Naive B cell (primary cell): ENCODE measurements at regions not wholly inside any gene's neighbourhood (a gene's known extent, or its start where the extent isn't known, plus 50 kb on each side); places are given as distances from the start of the nearest gene placed in this dataset.
A peak's percentile ranks its signal among the peaks of the same experiment; 100 is the strongest.

ENCODE experiments used
- ATAC-seq, 2 donors: fragments of 150-1000 bp; cut with Tn5 transposase; 2 replicates each; pipeline ENCODE4 v1.10.0; 2021; ENCODE audit warnings: low read depth in 2 of 2, mild to moderate bottlenecking in 2 of 2, moderate library complexity in 2 of 2
- DNase-seq: peaks from one replicate; pipeline ENCODE4 v3.0.0; 2022
- H3K27ac Mint-ChIP-seq, 6 donors: one replicate each; pipeline ENCODE4 v1.8.0; 2020 to 2022; ENCODE audit warnings: mild to moderate bottlenecking in 6 of 6, mixed read lengths in 6 of 6, moderate library complexity in 5 of 6, inconsistent platforms in 2 of 6
- H3K27me3 Mint-ChIP-seq, 3 donors: one replicate each; pipeline ENCODE4 v1.8.0; 2021 to 2022; ENCODE audit warnings: mixed read lengths in 3 of 3, mild to moderate bottlenecking in 1 of 3
- H3K36me3 Mint-ChIP-seq, 2 donors: one replicate each; pipeline ENCODE4 v1.8.0; 2020 to 2022; ENCODE audit warnings: mixed read lengths in 2 of 2, inconsistent platforms in 1 of 2, mild to moderate bottlenecking in 1 of 2
- H3K4me1 Mint-ChIP-seq, 3 donors: one replicate each; pipeline ENCODE4 v1.8.0; 2020 to 2022; ENCODE audit warnings: mixed read lengths in 3 of 3, inconsistent platforms in 1 of 3, mild to moderate bottlenecking in 1 of 3, moderate library complexity in 1 of 3
- H3K4me3 Mint-ChIP-seq, 8 donors: one replicate each; pipeline ENCODE4 v1.8.0; 2020 to 2022; ENCODE audit warnings: mild to moderate bottlenecking in 8 of 8, mixed read lengths in 8 of 8, moderate library complexity in 8 of 8, inconsistent platforms in 2 of 8
- H3K9me3 Mint-ChIP-seq, 7 donors: one replicate each; pipeline ENCODE4 v1.8.0; 2020 to 2022; ENCODE audit warnings: mixed read lengths in 7 of 7, mild to moderate bottlenecking in 5 of 7, inconsistent platforms in 2 of 7, moderate library complexity in 1 of 7

- no peak overlapping the region for H3K4me3 Mint-ChIP-seq
- ATAC-seq (no peak), DNase-seq (no peak)
- no peaks in the 10 kb centered on the region for H3K36me3 Mint-ChIP-seq
- H3K27ac Mint-ChIP-seq: peak overlapping the region in 2 of 6 donors; percentile 28 to 57
- peaks cover 0 to 4% (median 0%) of the 10 kb centered on the region in 3 donors for H3K27me3 Mint-ChIP-seq
- no peaks in the 10 kb centered on the region for H3K4me1 Mint-ChIP-seq
- peaks cover 0 to 4% (median 0%) of the 10 kb centered on the region in 7 donors for H3K9me3 Mint-ChIP-seq
Observed at GRCh38 chr16:73143576-73144422, 95.9 kb upstream of the ZFHX3 start.

DNA sequence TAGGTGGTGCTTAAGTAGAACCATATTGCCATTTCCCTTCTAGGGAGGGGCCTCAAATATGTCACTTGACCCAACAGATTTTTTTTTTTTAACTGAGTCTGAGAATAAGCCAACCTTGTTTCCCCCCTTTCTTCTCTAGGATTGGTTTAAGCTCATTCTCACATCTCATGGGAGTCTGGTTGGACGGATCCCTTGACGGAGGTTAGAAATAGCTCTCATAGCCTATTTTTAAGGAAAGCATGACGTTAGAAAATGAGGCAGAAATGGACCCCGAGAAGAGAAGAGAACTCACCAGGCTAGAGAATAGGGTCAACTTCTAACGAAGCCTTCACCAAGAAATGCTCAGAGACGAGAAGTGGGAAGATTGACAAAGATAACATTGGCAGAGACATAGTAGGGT lies 95.1 kb upstream of the ZFHX3 start:
- ATAC-seq: no peak
- Mint-ChIP-seq H3K36me3 (no peaks in the 10 kb centered on the region), H3K27me3 (peaks cover 0 to 4% (median 0%) of the 10 kb centered on the region in 3 donors), H3K4me1 (no peaks in the 10 kb centered on the region), H3K4me3 (no peak overlapping the region), H3K9me3 (peaks cover 0 to 4% (median 0%) of the 10 kb centered on the region in 7 donors), H3K27ac (no peak overlapping the region)
- DNase-seq: no peak

DNA sequence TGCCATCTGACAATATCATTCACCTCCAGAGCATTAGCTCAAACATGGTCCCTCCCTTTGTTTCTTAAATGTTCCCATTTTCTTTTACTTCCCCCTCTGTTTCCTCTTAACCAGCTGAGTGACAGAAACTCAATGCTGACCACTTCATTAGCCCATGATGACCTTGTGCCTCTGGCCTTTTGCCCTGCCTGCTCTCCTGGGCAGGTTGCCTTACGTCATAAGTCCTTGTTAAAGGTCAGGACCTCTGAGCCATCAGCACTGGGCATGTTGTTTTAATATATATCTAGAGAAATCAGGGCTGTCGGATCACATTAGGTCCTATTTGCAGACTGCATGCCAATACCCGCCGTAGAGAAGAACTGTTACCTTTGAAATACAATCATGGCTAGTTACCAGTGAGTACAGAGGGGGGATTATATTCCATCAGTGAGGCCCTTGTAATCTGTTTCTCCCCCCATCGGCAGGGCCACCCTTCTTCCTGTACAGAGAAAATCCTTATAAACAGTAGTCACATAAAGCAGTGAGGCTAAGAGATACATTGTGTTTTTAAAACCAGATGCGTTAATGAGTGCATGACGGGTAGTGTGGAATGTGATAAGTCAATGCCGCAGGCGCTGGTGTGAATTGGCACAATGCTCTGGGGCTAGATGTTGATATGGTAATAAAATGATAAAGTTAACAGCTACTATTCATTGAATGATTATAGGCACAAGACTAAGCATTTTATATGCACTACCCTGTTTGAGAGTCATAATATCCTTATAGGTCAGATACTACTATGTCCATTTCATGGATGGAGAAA lies 94.3 kb upstream of the ZFHX3 start:
- H3K4me3 Mint-ChIP-seq: no peak overlapping the region
- H3K36me3 Mint-ChIP-seq: no peaks in the 10 kb centered on the region
- H3K27me3 Mint-ChIP-seq: peaks cover 0 to 4% (median 0%) of the 10 kb centered on the region in 3 donors
- no peak for DNase-seq
- no peak for ATAC-seq
- no peaks in the 10 kb centered on the region for H3K4me1 Mint-ChIP-seq
- H3K9me3 Mint-ChIP-seq: peaks cover 0 to 4% (median 0%) of the 10 kb centered on the region in 7 donors
- H3K27ac Mint-ChIP-seq: no peak overlapping the region

GRCh38 chr16:73140929-73141328 lies 93.0 kb upstream of the ZFHX3 start:
- Mint-ChIP-seq H3K36me3 (no peaks in the 10 kb centered on the region), H3K27ac (peak overlapping the region in 1 of 6 donors; percentile 34), H3K9me3 (peaks cover 0 to 3% (median 0%) of the 10 kb centered on the region in 7 donors), H3K4me3 (no peak overlapping the region), H3K27me3 (peaks cover 0 to 8% (median 0%) of the 10 kb centered on the region in 3 donors), H3K4me1 (no peaks in the 10 kb centered on the region)
- DNase-seq (no peak), ATAC-seq (no peak)

DNA sequence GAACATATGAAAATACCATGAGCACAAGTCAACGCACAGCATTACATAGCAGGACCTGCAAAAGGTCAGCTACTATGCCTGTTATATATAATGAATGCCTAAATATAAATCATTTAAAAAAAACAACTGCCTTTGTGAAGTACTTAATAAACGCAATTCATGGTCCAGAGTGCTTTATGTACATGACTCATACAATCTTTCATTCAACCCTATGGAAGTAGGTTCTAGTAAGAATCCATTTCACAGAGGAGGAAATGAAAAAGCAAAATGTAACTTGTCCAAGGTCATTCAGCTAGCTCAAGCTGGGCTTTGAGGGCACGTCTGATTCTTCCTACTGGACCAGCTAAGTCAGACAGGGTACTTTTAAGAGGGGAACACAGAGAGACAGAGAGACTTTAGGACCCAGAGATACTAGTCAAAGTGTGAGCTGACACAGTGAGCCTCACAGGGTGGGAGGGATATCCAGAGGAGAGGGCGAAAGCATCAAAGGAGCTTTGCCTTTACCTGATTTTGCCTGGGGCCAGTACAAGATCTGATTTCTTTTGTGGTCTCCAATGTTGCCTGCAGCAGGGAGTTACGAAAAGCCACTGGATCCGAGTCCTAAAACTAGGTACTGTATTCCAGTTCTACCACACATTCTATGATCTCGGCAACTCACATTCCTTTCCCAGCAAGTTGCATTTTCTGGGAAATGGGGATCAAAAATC lies 83.4 kb upstream of the ZFHX3 start:
- Mint-ChIP-seq H3K36me3 (no peaks in the 10 kb centered on the region), H3K27ac (peak overlapping the region in 2 of 6 donors; percentile 45 to 75), H3K4me3 (no peak overlapping the region), H3K4me1 (no peaks in the 10 kb centered on the region), H3K9me3 (peaks cover 0 to 4% (median 0%) of the 10 kb centered on the region in 7 donors), H3K27me3 (peaks cover 0 to 10% (median 4%) of the 10 kb centered on the region in 3 donors)
- no peak for ATAC-seq
- no peak for DNase-seq

DNA sequence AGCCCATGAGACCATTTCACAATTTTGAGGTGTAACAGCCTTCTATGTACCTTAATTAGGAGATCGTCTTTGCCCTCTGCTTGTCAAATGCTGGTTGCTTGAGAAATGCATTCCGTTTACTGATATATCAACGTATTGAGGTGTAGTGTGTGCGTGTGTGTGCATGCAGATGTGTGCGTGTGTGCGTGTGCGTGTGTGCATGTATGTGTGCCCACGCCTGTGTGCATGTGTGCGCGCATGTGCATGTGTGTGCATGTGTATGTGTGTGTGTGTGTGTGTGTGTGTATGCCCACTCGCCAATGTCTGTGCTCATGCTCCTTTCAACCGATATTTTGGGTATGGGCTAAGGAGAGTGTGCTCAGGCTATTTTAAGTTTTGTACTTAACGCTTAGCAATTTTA lies 81.5 kb upstream of the ZFHX3 start:
- peaks cover 0 to 5% (median 0%) of the 10 kb centered on the region in 7 donors for H3K9me3 Mint-ChIP-seq
- ATAC-seq (no peak), DNase-seq (no peak)
- H3K4me3 Mint-ChIP-seq: no peak overlapping the region
- no peaks in the 10 kb centered on the region for H3K36me3 Mint-ChIP-seq
- H3K27ac Mint-ChIP-seq: peak overlapping the region in 1 of 6 donors; percentile 65
- H3K27me3 Mint-ChIP-seq: peaks cover 3 to 23% (median 7%) of the 10 kb centered on the region in 3 donors
- H3K4me1 Mint-ChIP-seq: no peaks in the 10 kb centered on the region

DNA sequence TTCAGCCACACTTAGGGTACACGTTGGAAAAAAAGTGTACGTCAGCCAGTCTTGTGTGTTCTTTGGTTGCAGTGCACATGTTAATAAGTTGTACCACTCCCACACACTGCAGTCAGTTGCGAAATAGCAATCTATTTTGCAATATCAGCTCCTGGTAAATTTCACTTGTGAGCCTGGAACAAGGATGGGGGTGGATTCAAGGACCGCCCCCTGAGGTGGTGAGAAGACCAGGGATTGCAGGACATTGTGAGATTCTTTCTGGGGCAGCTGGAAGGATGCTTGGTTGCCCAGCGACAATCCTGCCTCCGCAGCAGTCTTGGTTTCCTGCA lies 78.6 kb upstream of the ZFHX3 start:
- no peaks in the 10 kb centered on the region for H3K36me3 Mint-ChIP-seq

GRCh38 chr16:73125850-73126524 lies 78.1 kb upstream of the ZFHX3 start:
- Mint-ChIP-seq H3K27ac (peak overlapping the region in 1 of 6 donors; percentile 66), H3K9me3 (peaks cover 0 to 5% (median 0%) of the 10 kb centered on the region in 7 donors), H3K4me3 (no peak overlapping the region), H3K36me3 (no peaks in the 10 kb centered on the region), H3K27me3 (peaks cover 7 to 27% (median 14%) of the 10 kb centered on the region in 3 donors), H3K4me1 (peaks cover 3 to 11% (median 7%) of the 10 kb centered on the region in 3 donors)
- no peak for DNase-seq
- no peak for ATAC-seq

More for the DNA sequence above, 78.6 kb upstream of the ZFHX3 start:
- Mint-ChIP-seq H3K27me3 (peaks cover 7 to 27% (median 14%) of the 10 kb centered on the region in 3 donors), H3K4me1 (peaks cover 3 to 11% (median 7%) of the 10 kb centered on the region in 3 donors), H3K4me3 (no peak overlapping the region), H3K9me3 (peaks cover 0 to 5% (median 0%) of the 10 kb centered on the region in 7 donors), H3K27ac (no peak overlapping the region)
- ATAC-seq (no peak), DNase-seq (no peak)

DNA sequence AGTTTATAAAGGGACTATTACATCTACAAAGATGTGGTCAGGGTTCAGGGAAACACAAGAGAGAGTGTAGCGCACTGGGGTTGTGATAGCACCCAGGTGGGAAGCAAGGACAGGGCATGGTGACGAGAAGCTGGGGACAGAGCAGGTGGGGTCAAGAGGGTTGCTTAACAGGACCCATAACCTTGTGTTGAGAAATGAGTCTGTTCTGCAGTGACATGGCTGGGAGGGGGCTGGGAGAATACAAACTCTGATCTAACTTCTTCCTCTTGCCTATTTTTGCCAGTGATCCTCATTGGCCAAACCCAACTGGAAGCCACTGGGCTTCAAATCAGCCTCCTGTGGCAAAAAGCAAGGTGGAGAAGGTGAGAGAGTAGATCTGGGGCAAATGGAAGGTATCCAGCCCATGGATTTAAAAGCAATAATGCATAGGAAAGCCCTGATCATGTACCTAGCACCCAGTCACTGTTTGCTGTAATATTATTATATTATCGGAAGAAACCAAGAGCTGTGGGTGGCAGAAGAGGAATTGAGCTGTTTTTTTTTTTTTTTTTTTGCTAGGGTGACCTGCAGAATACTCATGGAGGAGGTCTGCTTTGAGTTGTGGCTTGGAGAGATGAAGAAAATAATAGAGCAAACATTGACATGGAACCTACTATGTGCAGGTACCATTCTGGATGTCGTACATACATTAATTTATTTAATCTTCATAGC lies 76.9 kb upstream of the ZFHX3 start:
- H3K27me3 Mint-ChIP-seq: peaks cover 7 to 27% (median 14%) of the 10 kb centered on the region in 3 donors
- peaks cover 0 to 8% (median 2%) of the 10 kb centered on the region in 7 donors for H3K9me3 Mint-ChIP-seq
- H3K4me1 Mint-ChIP-seq: peaks cover 3 to 11% (median 7%) of the 10 kb centered on the region in 3 donors
- no peaks in the 10 kb centered on the region for H3K36me3 Mint-ChIP-seq
- no peak overlapping the region for H3K27ac Mint-ChIP-seq
- ATAC-seq: no peak
- no peak overlapping the region for H3K4me3 Mint-ChIP-seq
- DNase-seq: no peak

DNA sequence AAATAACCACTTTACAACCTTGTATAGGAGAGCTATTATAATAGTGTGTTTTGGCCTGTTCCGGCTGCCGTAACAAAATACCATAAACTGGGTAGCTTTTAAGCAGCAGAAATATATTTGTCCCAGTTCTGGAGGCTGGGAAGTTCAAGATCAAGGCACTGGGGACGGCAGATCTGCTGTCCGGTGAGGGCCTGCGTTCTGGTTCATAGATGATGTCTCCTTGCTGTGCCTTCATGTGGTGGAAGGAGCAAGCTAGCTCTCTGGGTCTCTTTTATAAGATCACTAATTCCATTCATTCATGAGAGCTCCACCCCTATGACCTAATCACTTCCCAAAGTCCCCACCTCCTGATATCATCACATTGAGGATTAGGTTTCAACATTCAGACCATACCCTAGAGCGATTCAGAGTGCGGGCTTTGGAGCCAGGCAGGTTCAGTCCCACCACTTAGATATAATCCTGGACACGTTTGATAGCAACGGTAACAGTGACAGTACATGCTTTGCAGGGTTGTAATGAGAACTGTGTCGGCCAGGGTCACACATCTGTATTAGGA lies 76.2 kb upstream of the ZFHX3 start:
- Mint-ChIP-seq H3K27me3 (peaks cover 7 to 27% (median 14%) of the 10 kb centered on the region in 3 donors), H3K36me3 (no peaks in the 10 kb centered on the region), H3K4me1 (peaks cover 3 to 11% (median 7%) of the 10 kb centered on the region in 3 donors), H3K9me3 (peaks cover 0 to 9% (median 2%) of the 10 kb centered on the region in 7 donors), H3K27ac (no peak overlapping the region), H3K4me3 (no peak overlapping the region)
- ATAC-seq: no peak
- DNase-seq: no peak

DNA sequence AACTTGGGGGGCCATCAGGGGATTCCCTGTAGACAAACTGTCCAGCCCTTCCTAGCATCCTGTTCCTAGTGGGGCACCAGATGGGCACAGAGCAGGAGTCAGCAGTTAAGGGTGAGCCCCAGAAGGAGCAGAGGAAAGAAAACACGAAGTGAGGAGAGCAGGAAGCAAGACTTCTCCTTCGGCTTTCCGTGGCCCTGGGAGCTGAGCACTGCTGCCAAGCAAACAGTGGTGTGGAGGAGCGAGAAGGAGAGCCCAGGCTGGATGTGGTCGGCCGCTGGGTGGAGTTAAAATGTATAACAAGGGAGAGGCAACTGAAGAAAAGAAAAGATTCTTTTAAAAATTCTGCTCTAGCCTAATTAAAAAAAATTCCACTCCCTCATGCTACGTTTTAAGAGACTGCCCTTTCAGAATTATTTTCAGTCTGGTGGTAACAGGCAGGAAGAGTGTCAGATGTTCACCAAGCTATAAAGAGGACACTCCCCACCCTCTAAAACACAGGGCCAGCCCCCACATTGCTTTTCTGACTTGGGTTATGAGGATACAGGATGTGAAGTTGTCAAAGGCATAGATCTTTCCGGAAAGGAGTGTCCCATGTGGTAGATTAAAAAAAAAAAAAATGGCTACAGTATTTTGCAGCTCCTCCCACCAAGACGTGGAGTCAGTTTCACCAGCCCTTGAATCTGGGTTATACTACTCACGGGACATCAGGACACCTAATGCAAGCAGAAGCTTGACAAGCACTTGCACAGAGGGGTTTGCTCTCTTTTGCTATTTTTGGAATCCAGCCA lies 74.9 kb upstream of the ZFHX3 start:
- no peak for DNase-seq
- H3K4me3 Mint-ChIP-seq: peak overlapping the region in 1 of 8 donors; percentile 22
- H3K4me1 Mint-ChIP-seq: peaks cover 3 to 11% (median 7%) of the 10 kb centered on the region in 3 donors
- H3K27ac Mint-ChIP-seq: peak overlapping the region in 1 of 6 donors; percentile 39
- no peak for ATAC-seq
- peaks cover 2 to 15% (median 10%) of the 10 kb centered on the region in 7 donors for H3K9me3 Mint-ChIP-seq
- H3K27me3 Mint-ChIP-seq: peaks cover 7 to 27% (median 14%) of the 10 kb centered on the region in 3 donors
- H3K36me3 Mint-ChIP-seq: peaks cover 0 to 2% of the 10 kb centered on the region in 2 donors
